PFSK-1 (cell line): ENCODE measurements at regions not wholly inside any gene's neighbourhood (a gene's known extent, or its start where the extent isn't known, plus 50 kb on each side); places are given as distances from the start of the nearest gene placed in this dataset.

Experiments
- FOXP2 ChIP-seq: optimal IDR thresholded peaks from 2 replicates; pipeline ENCODE3; 2011; ENCODE audit warnings: borderline replicate concordance, control low read depth, inconsistent platforms; ENCODE audit not compliant: insufficient read depth; ENCODE audit errors: extremely low read length, extremely low read depth
- POLR2AphosphoS5 ChIP-seq: IDR thresholded peaks from 2 replicates; pipeline ENCODE4 v1.6.1; 2012; ENCODE audit warnings: low read depth, mild to moderate bottlenecking, control low read depth, low read length, moderate library complexity
- SIN3A ChIP-seq: IDR thresholded peaks from 2 replicates; pipeline ENCODE4 v1.6.1; 2012; ENCODE audit warnings: mild to moderate bottlenecking, low read length, moderate library complexity, borderline replicate concordance; ENCODE audit not compliant: insufficient read depth
- TAF1 ChIP-seq: IDR thresholded peaks from 2 replicates; pipeline ENCODE4 v1.6.1; 2012; ENCODE audit warnings: low read length, control low read depth, borderline replicate concordance; ENCODE audit not compliant: insufficient read depth
- TF ChIP-seq, protein P1 (sequence below), 2 experiments: IDR thresholded peaks; 2 replicates each; pipeline versions ENCODE4 v1.6.1 to v1.8.0; 2011 to 2012; ENCODE audit warnings: low read depth in 2 of 2, low read length in 2 of 2, control low read depth in 1 of 2, inconsistent platforms in 1 of 2, mild to moderate bottlenecking in 1 of 2, moderate library complexity in 1 of 2; ENCODE audit not compliant: insufficient read depth in 1 of 2

DNA sequence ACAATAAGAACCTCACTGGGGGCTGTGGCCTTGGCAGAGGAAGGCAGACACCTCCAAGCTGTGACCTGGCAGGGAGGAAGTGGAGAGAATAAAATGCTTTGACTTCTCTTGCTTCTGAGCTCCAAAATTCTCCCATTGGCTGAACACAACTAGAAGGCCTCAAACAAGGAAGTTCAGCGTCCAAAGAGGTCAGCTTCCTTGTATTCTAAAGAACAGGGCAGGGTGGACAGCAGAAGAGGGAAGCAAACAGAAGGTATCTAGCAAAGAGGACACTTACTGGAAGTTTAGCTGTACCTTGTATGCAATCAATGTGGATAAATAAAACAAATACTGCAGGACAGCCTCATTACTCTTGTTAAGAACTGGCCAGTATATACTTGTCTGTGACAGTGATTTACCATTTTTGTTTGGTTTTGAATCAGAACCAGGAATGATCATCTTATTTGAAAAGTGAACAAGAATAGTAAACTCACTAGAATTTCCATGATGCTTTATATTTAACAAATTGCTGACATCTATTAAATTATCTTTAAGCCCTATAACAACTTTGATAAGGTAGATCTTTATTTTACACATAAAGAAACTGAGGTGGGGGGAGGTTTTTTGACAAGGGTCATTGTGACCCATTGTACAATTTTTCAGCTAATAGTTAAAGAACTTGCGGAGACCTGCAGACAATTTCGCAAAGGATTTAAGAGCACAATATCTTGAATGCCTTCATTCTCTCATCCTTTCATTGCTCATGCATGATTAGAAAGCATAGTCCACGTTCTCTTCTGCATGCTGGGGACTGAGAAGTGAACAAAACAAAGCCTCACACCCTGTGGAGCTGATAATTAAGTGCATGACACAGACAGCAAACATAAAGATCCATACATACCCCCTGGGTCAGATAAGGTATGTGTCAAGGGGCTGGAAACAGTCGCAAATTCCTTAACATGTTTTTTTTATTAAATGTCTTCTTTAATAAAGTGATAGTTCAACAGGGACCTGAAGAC, 1448.0 kb downstream of the AACS start:
- TF ChIP-seq TAF1 (no peak), POLR2AphosphoS5 (no peak), FOXP2 (no peak), SIN3A (no peak)
- TF ChIP-seq, protein P1, sequence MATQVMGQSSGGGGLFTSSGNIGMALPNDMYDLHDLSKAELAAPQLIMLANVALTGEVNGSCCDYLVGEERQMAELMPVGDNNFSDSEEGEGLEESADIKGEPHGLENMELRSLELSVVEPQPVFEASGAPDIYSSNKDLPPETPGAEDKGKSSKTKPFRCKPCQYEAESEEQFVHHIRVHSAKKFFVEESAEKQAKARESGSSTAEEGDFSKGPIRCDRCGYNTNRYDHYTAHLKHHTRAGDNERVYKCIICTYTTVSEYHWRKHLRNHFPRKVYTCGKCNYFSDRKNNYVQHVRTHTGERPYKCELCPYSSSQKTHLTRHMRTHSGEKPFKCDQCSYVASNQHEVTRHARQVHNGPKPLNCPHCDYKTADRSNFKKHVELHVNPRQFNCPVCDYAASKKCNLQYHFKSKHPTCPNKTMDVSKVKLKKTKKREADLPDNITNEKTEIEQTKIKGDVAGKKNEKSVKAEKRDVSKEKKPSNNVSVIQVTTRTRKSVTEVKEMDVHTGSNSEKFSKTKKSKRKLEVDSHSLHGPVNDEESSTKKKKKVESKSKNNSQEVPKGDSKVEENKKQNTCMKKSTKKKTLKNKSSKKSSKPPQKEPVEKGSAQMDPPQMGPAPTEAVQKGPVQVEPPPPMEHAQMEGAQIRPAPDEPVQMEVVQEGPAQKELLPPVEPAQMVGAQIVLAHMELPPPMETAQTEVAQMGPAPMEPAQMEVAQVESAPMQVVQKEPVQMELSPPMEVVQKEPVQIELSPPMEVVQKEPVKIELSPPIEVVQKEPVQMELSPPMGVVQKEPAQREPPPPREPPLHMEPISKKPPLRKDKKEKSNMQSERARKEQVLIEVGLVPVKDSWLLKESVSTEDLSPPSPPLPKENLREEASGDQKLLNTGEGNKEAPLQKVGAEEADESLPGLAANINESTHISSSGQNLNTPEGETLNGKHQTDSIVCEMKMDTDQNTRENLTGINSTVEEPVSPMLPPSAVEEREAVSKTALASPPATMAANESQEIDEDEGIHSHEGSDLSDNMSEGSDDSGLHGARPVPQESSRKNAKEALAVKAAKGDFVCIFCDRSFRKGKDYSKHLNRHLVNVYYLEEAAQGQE (IDR thresholded peaks at IDR 0.05; ENCODE audit: insufficient read depth in 1 of 2, low read depth in 2 of 2, low read length in 2 of 2): no peak

GRCh38 chr12:126518596-126519200, 1453.5 kb downstream of the AACS start:
- TF ChIP-seq POLR2AphosphoS5: no peak

- no peak for TF ChIP-seq POLR2AphosphoS5
- TF ChIP-seq FOXP2: no peak
- TF ChIP-seq TAF1: no peak
- TF ChIP-seq, protein P1 (IDR thresholded peaks at IDR 0.05; ENCODE audit: insufficient read depth in 1 of 2, low read depth in 2 of 2, low read length in 2 of 2): no peak
- TF ChIP-seq SIN3A: no peak
Observed at GRCh38 chr12:126519833-126520232, 1454.6 kb downstream of the AACS start.

DNA sequence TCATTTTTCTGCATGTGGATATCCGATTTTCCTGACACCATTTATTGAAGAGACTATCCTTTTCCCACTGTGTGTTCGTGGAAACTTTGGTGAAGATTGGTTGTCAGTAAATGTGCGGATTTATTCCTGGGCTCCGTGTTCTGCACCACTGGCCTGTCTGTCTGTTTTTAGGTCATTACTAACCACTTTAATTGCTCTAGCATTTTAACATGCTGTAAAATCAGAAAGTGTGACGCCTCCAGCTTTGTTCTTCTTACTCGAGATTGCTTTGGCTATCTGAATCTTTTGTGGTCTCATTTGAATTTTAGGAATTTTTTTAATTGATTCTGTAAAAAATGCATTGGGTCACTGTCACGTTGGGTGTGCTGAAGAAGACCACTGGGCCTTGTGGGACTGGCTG, 1458.7 kb downstream of the AACS start:
- TF ChIP-seq SIN3A: no peak
- TF ChIP-seq POLR2AphosphoS5: no peak
- no peak for TF ChIP-seq TAF1

DNA sequence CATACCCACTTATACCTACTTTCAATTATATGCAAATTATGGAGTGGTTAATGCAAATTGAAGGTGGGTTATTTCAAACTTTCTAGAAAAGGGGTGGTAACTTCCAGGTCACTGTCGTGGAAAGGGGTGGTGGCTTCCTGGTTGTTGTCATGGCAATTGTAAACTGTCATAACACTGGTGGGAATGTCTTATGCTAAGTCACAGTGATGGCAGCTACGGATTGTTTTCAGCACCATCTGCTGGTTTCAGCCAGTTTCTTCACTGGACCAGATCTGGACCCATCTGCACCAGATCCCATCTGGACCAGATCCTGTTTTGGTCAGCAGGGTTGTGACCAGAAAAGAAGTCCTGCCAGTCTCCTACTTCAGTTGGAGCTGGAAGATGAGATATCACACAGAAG, 1469.3 kb downstream of the AACS start:
- TF ChIP-seq POLR2AphosphoS5: no peak
- TF ChIP-seq SIN3A: no peak
- TF ChIP-seq TAF1: no peak
- TF ChIP-seq FOXP2: no peak
- TF ChIP-seq, protein P1 (IDR thresholded peaks at IDR 0.05; ENCODE audit: insufficient read depth in 1 of 2, low read depth in 2 of 2, low read length in 2 of 2): no peak

DNA sequence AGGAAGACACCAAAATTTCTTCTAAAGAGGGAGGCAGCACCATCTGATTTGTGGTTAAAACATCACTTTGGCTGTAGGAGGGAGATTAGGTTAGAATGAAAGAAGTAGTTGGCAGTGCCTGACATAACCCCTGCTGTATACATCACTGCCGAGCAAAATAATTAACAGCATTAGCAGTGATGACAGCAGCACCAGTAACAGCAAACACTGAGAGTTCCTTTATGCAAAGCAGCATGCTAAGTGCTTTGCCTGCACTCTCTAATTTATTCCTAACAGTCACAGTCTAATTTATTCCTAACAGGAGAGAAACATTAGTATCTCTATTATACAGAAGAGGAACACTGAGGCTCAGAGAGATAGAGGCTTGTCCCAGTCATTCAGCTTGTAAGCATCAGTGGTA, 1469.7 kb downstream of the AACS start:
- TF ChIP-seq POLR2AphosphoS5: no peak
- TF ChIP-seq, protein P1 (IDR thresholded peaks at IDR 0.05; ENCODE audit: insufficient read depth in 1 of 2, low read depth in 2 of 2, low read length in 2 of 2): no peak
- no peak for TF ChIP-seq SIN3A
- TF ChIP-seq FOXP2: no peak
- TF ChIP-seq TAF1: no peak
